Stimulated activated CD4-positive, alpha-beta T cell treated with anti-CD3 and anti-CD28 coated beads, Interleukin-12 subunit alpha, Interleukin-12 subunit beta, amount 100 ng/mL, for 48 hours (primary cell): ENCODE measurements at regions not wholly inside any gene's neighbourhood (a gene's known extent, or its start where the extent isn't known, plus 50 kb on each side); places are given as distances from the start of the nearest gene placed in this dataset.
A peak's percentile ranks its signal among the peaks of the same experiment; 100 is the strongest.
"Not testable (repeated sequence)": the region's sequence is repeated elsewhere in the genome, so short reads cannot be mapped to it uniquely, and the experiment has no call there.

Source experiments
- DNase-seq, 3 donors: peaks; one replicate each; pipeline ENCODE4 v3.0.0-alpha.2; 2020; ENCODE audit warnings: low read depth in 2 of 3, low spot score in 1 of 3

DNA sequence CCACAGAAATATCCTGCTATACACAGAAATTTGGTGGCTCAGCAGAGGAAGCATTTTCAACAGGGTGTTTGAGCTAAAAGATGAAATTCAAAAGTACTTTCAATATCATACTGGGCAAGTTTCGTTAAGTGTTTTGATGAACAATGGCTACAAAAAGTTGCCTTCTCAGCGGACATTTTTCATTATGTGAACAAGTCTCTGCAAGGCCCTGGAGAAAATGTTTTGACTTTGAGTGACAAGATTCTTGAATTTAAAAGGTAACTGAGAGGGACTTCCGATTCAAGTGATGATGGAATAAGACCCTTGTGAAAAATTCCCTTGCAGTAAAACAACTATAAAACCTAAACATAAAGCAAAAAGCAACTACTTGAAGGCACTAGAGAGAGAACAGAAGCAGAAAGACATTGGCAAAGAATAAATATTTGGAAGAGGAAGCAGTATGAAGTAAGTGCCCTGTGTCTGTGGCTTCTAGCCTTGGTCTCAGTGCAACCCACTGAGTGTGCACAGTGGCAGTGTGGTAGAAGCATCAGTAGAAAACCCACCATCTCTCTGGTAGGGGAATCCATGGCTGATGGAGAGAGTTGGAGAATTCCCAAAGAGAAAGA is 62.5 kb upstream of the NAMPT start:
- DNase-seq: no peak

DNA sequence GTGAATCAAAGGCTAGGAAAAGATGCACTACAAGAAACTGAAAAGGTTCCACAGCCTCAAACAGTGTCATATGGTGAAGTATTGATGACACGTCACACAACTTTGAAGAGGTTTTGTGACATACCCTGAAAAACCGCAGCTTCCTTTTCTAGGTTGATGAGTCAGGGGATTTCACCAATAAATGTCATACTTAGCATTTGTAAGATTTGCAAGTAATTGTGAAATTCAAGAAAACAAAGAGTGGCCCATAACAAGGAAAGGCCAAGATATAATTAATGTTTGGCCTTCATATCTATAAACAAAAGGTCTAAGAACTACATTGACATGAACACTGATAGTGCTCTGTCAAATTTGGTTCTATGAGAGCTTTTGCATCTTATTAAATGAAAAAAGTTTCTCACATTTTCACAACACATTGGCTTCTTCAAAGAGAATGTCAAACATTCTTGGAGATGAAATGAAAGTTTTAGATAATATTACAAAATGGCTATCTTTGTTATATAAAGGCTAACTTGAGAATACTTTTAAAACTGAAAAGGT is 62.0 kb upstream of the NAMPT start:
- DNase-seq: peak in 1 of 3 donors; percentile 56

DNA sequence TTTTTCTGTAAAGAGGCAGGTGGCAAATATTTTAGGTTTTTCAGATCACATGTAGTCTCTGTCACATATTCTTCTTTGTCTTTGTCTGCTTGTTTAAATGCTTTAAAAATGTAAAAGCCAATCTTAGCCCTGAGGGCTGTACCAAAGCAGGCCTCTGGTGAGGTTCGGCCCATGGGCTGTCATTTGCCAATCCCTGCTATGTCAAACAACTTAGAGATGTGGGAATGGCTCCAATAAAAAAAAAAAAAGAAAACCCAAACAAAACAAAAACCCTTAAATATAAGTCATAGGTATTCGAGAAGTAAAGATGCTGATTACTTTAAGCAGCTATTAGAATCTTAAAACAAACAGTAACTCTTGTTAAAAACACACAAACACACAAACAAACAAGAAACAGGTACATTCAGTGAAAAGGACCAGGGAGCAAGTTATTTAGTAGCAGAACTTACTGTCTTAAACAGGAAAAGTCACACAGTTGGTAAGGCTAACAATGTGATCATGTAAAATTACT is 61.4 kb upstream of the NAMPT start:
- DNase-seq: no peak

DNA sequence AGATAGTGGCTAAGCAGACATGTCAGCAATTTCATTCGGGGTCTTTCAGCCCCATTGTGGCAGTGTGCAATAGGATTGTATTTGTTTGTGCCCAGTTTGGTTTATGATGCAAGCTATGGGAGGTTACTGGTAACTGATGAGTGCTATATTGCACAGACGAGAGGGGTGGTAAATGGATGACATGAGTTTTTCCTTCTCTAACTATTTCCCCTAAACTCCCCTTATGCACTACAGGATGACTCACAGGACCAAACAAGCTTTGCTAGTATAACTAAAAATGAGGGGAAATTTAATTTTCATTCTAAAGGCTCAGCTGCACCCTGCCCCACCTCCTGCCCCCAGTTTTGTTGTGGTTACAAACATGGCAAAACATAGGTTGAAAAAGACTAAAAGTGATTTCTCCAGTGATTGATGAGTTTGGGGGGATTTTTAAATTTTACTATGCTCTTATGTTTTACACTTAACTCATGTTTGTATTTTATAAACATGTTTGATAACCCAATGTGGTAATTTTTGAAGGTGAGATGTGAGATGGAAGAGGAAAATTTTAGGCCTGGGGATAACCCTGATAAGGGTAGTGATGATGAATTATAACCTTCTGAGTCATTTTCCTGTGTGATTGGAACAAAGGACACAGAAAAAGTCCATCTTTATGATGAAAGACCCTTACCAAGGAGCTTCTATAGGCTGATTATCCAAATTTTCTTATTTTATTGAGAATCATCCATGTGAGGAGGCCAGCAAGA is 60.8 kb upstream of the NAMPT start:
- peak in 2 of 3 donors; percentile 51 to 53 for DNase-seq

DNA sequence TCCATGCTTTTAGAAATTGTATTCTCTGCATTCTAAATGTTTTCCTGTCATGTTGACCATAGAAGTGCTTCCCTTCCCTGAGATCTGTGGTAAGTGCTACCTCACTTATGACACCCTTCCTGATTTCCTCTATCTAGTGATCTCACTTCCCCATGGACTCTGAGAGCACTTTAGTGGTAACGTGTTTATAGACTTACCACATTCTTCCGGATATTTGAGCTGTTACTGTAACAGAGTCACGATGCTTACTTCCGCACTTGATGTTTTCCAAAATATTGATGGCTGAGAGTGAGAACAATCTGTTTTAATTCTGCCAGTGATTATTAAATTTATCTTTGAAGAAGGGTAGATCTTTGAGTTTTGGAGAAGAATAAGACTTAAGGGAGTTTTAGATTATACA is 60.1 kb upstream of the NAMPT start:
- no peak for DNase-seq

DNA sequence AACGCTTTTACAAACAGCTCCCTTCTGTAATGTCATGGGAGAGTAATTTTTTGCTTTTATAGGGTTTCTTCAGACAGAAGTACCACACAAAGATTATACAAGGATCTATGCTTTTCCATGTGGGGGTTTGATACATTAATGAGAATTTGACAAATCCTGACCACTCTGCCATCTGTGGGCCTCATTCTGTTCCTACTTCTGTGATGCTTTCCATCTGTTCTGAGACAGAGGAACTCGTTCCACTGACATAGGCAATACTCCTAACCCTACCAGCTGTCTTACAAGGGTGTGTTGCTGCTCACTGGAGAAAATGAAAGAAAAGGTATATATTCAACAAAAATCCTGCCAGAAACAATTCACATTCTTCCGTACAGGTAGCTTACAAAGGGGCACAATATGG is 59.4 kb upstream of the NAMPT start:
- DNase-seq: no peak

DNA sequence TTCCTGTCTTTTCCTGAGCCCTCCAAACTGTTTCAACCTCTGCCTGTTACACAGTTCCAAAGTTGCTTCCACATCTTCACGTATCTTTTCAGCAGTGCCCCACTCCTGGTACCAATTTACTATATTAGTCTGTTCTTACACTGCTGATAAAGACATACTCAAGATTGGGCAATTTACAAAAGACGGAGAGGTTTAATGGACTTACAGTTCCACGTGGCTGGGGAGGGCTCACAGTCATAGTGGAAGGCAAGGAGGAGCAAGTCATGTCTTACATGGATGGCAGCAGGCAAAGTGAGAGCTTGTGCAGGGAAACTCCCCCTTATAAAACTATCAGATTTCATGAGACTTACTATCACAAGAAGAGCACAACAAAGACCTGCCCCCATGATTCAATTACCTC is 57.3 kb upstream of the NAMPT start:
- DNase-seq: not testable (repeated sequence)

DNA sequence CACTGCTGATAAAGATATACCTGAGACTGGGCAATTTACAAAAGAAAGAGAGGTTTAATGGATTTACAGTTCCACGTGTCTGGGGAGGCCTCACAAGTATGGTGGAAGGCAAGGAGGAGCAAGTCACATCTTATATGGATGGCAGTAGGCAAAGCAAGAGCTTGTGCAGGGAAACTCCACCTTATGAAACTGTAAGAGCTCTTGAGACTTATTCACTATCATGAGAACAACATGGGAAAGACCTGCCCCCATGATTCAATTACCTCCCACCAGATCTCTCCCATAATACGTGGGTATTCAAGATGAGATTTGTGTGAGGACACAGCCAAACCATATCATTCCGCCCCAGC is 55.4 kb upstream of the NAMPT start:
- not testable (repeated sequence) for DNase-seq

DNA sequence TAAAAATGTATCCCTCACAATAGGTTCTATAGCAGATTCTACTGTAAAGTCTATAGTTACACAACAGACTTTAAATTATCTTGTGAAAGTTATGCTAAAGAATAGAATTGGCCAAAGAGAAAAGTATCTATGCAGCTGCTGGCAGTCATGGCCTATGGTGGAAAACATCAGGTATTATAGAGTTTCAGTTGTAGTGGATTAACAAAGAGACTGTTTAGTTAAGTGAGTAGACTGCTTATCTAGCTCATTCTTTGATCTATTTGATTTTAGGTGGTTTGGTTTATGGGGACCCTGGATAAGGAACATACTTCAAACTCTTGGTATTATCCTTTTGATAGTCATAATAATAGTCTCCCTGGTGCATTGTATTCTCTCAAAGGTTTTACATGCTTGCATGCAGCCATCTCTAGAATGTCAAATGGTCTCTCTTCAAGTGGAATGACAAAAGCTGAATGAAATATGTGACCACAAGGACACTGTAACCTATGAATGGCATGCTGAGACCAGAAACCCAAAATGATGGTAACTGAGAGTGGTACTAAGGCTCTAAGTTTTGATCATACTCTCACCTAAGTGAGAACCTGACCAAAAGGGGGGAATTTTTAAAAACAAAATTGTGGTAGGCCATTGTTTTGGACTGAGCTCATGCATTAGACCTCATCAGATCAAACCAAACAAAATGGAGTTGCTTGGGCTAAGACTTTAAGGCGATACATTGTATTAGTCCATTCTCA is 54.9 kb upstream of the NAMPT start:
- DNase-seq: no peak

DNA sequence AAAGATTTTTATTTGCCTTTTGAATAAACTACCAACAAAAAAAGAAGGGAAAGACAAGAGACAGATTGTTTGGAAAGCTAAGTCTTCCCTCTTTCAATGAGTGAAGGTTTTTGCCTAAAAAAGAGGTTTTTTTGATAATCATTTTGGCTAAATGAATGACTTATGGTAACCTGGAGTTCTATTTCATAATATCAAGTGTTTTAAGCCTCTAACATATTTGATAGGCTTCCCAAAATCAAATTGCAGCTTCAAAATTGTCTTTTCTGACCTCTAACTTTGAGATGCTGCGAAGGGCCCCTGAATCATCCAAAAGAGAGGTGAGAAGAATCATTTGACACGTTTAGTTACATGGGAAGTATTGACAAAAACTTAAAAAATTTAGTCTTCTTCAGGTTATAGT is 53.0 kb upstream of the NAMPT start:
- DNase-seq: no peak

DNA sequence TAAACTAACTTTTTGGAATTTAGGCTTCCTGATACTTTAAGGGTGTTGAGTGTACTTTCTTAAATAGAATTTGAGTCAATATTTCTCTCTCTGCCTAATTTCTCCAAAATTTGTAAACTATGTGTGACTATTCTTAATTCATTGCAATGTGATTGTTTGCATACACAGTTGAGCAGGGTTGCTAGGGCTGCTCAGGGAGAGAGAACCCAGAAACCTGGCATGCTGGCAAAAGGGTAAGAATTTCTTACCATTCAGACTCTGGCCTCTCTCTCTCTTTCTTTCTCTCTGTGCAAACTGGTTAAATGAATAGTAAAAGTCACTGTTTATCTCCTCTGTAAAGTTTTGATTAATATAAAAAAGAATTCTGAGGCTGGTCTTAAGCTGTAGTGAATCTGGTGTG is 51.0 kb upstream of the NAMPT start:
- DNase-seq: no peak
